SK-N-SH (cell line): ENCODE measurements at regions not wholly inside any gene's neighbourhood (a gene's known extent, or its start where the extent isn't known, plus 50 kb on each side); places are given as distances from the start of the nearest gene placed in this dataset.

Experiments used
- CTCF ChIA-PET: fragments of 300-600, 350-600 bp; formaldehyde crosslinking; extraction: SDS; loops from one replicate; lab custom pipeline; 2021; lab: Yijun Ruan, JAX
- POLR2A ChIA-PET: fragments of 350-600 bp; sonication (Branson Sonifier 250); formaldehyde crosslinking; extraction: SDS; loops from one replicate; lab custom pipeline; 2020; ENCODE audit warnings: antibody characterized with exemption, inconsistent platforms; lab: Yijun Ruan, JAX
- DNase-seq: peaks from one replicate; pipeline ENCODE4 v3.0.0; 2012
- H2AFZ ChIP-seq: fragments of 200-600 bp; sonication (generic); 2 replicates; pipeline ENCODE4 v1.8.1; 2016; ENCODE audit warnings: antibody characterized with exemption, mild to moderate bottlenecking, low read depth
- H3F3A ChIP-seq: fragments of 200-600 bp; sonication (generic); replicated peaks from 2 replicates; pipeline ENCODE3; 2016; ENCODE audit warnings: antibody characterized with exemption, mild to moderate bottlenecking; ENCODE audit not compliant: insufficient read depth
- H3K27ac ChIP-seq, 2 experiments: fragments of 200-500 bp in 1 of 2; fragments of 200-600 bp in 1 of 2; sonication (Bioruptor generic) in 1 of 2; sonication (generic), shearing (Covaris generic) in 1 of 2; 2 replicates each; pipeline versions ENCODE4 v1.5.1 to v1.6.1; 2014 to 2016; ENCODE audit warnings: low read depth in 2 of 2, inconsistent platforms in 1 of 2, low read length in 1 of 2, mild to moderate bottlenecking in 1 of 2, mixed read lengths in 1 of 2
- H3K27me3 ChIP-seq: fragments of 200-600 bp; sonication (generic), shearing (Covaris generic); 2 replicates; pipeline ENCODE4 v1.6.1; 2016; ENCODE audit warnings: mixed run types; ENCODE audit not compliant: insufficient read depth
- H3K36me3 ChIP-seq, 2 experiments: fragments of 200-500 bp in 1 of 2; fragments of 200-600 bp in 1 of 2; sonication (Bioruptor generic) in 1 of 2; sonication (generic) in 1 of 2; replicated peaks in 1 of 2; 2 replicates each; pipeline versions ENCODE3 to v1.5.1; 2014 to 2016; ENCODE audit warnings: low read length in 1 of 2, mild to moderate bottlenecking in 1 of 2; ENCODE audit not compliant: insufficient read depth in 2 of 2, control insufficient read depth in 1 of 2
- H3K4me1 ChIP-seq, 2 experiments: fragments of 200-500 bp in 1 of 2; fragments of 200-600 bp in 1 of 2; sonication (Bioruptor generic) in 1 of 2; sonication (generic), shearing (Covaris generic) in 1 of 2; 2 replicates each; pipeline versions ENCODE4 v1.5.1 to v1.6.1; 2014 to 2016; ENCODE audit warnings: low read depth in 1 of 2, low read length in 1 of 2, mixed run types in 1 of 2; ENCODE audit not compliant: insufficient read depth in 2 of 2, control insufficient read depth in 1 of 2
- H3K4me2 ChIP-seq: fragments of 200-600 bp; sonication (generic), shearing (Covaris generic); 2 replicates; pipeline ENCODE4 v1.6.1; 2017; ENCODE audit warnings: mixed run types
- H3K4me3 ChIP-seq, 2 experiments: fragments of 200-500 bp in 1 of 2; fragments of 200-600 bp in 1 of 2; sonication (Bioruptor generic) in 1 of 2; sonication (generic), shearing (Covaris generic) in 1 of 2; 2 replicates each; pipeline versions ENCODE4 v1.5.1 to v1.8.1; 2014 to 2016; ENCODE audit warnings: low read depth in 2 of 2, inconsistent platforms in 1 of 2, low read length in 1 of 2, mild to moderate bottlenecking in 1 of 2, mixed read lengths in 1 of 2, moderate library complexity in 1 of 2
- H3K79me2 ChIP-seq: fragments of 200-600 bp; sonication (generic); 2 replicates; pipeline ENCODE4 v1.8.1; 2017; ENCODE audit warnings: mild to moderate bottlenecking; ENCODE audit not compliant: insufficient read depth
- H3K9ac ChIP-seq: fragments of 200-600 bp; sonication (generic); 2 replicates; pipeline ENCODE4 v1.6.1; 2017; ENCODE audit warnings: mixed run types
- H3K9me2 ChIP-seq: fragments of 200-600 bp; sonication (generic); 2 replicates; pipeline ENCODE4 v1.6.1; 2017; ENCODE audit warnings: mixed run types
- H3K9me3 ChIP-seq: fragments of 200-600 bp; sonication (generic); 2 replicates; pipeline ENCODE4 v1.6.1; 2017; ENCODE audit warnings: mixed run types, mild to moderate bottlenecking, moderate library complexity
- H4K20me1 ChIP-seq: fragments of 200-600 bp; sonication (generic); 2 replicates; pipeline ENCODE4 v1.6.1; 2017; ENCODE audit warnings: mild to moderate bottlenecking, mixed run types; ENCODE audit not compliant: insufficient read depth
- CHD2 ChIP-seq: fragments of 150-350 bp; IDR thresholded peaks from 2 replicates; pipeline ENCODE4 v1.6.1; 2018; ENCODE audit warnings: low read length; ENCODE audit not compliant: partially characterized antibody
- EP300 ChIP-seq, 2 experiments: IDR thresholded peaks; 2 replicates each; pipeline versions ENCODE4 v1.4.0 to v1.6.1; 2012; ENCODE audit warnings: borderline replicate concordance in 1 of 2, low read depth in 1 of 2, low read length in 1 of 2
- EZH2phosphoT487 ChIP-seq: fragments of 200-600 bp; sonication (generic); IDR thresholded peaks from 2 replicates; pipeline ENCODE4 v1.6.1; 2017; ENCODE audit warnings: low read depth, mixed run types, mild to moderate bottlenecking, antibody characterized with exemption, moderate library complexity, borderline replicate concordance
- FOXJ3 ChIP-seq: sonication (generic); formaldehyde crosslinking; IDR thresholded peaks from 2 replicates; pipeline ENCODE4 v1.5.1; 2020; ENCODE audit warnings: mild to moderate bottlenecking, missing genetic modification reagents
- GATA2 ChIP-seq: sonication (generic); formaldehyde crosslinking; IDR thresholded peaks from 2 replicates; pipeline ENCODE4 v1.5.0; 2020; ENCODE audit warnings: mild to moderate bottlenecking, missing genetic modification reagents
- JUND ChIP-seq: IDR thresholded peaks from 2 replicates; pipeline ENCODE4 v1.4.0; 2012
- MXI1 ChIP-seq: IDR thresholded peaks from 2 replicates; pipeline ENCODE4 v1.6.1; 2012; ENCODE audit warnings: mild to moderate bottlenecking, low read depth, low read length, improper control_type of control experiment
- NRF1 ChIP-seq: IDR thresholded peaks from 2 replicates; pipeline ENCODE4 v1.6.1; 2012; ENCODE audit warnings: low read depth, mild to moderate bottlenecking, low read length
- RAD21 ChIP-seq: IDR thresholded peaks from 2 replicates; pipeline ENCODE4 v1.6.1; 2012; ENCODE audit warnings: mild to moderate bottlenecking, low read length
- RCOR1 ChIP-seq: fragments of 150-350 bp; IDR thresholded peaks from 2 replicates; pipeline ENCODE4 v1.6.1; 2017; ENCODE audit warnings: antibody characterized with exemption, low read length
- RXRA ChIP-seq: IDR thresholded peaks from 2 replicates; pipeline ENCODE4 v1.4.0; 2012; ENCODE audit warnings: low read depth, mild to moderate bottlenecking, borderline replicate concordance
- SIN3A ChIP-seq: IDR thresholded peaks from 2 replicates; pipeline ENCODE4 v1.6.1; 2012; ENCODE audit warnings: low read depth, mild to moderate bottlenecking, low read length, moderate library complexity, borderline replicate concordance
- WGBS: methylation state at CpG from one replicate; pipeline ENCODE4 v1.1.6; 2017; ENCODE audit warnings: low lambda C conversion rate; 5-methylcytosine and 5-hydroxymethylcytosine counted together
- TF ChIP-seq, protein P1 (sequence below): IDR thresholded peaks from 2 replicates; pipeline ENCODE4 v1.4.0; 2012; ENCODE audit warnings: low read depth, borderline replicate concordance
- TF ChIP-seq, protein P2 (sequence below): fragments of 150-350 bp; IDR thresholded peaks from 2 replicates; pipeline ENCODE4 v1.6.1; 2016; ENCODE audit warnings: mild to moderate bottlenecking, low read depth, low read length
- TF ChIP-seq, protein P3 (sequence below): IDR thresholded peaks from 2 replicates; pipeline ENCODE4 v1.6.1; 2012; ENCODE audit warnings: mild to moderate bottlenecking, low read depth, low read length, moderate library complexity
- TF ChIP-seq, protein P4 (sequence below): IDR thresholded peaks from 2 replicates; pipeline ENCODE4; 2012

DNA sequence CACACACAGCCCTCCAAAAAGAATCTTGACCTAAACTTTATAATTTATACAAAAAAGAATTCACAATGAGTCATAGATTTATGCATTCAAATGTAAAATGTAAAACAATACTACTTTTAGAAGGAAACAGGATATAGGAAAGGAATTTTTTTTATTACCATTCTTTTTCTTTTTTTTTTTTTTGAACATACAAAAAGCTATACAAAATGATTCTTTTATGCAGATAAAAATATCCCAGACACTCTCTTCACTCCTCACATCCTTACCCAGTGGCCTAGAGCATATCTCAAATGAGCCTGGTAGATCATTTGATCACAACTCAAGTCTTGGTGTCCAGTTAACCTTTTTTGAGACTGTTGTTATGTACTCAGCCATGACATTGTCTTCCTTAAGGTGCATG is 307.3 kb upstream of the KLF3 start (continued):
- TF ChIP-seq, protein P1, sequence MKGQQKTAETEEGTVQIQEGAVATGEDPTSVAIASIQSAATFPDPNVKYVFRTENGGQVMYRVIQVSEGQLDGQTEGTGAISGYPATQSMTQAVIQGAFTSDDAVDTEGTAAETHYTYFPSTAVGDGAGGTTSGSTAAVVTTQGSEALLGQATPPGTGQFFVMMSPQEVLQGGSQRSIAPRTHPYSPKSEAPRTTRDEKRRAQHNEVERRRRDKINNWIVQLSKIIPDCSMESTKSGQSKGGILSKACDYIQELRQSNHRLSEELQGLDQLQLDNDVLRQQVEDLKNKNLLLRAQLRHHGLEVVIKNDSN = no peak
- no peak for TF ChIP-seq CHD2
- no peak for TF ChIP-seq NRF1
- no peak for TF ChIP-seq RXRA

DNA sequence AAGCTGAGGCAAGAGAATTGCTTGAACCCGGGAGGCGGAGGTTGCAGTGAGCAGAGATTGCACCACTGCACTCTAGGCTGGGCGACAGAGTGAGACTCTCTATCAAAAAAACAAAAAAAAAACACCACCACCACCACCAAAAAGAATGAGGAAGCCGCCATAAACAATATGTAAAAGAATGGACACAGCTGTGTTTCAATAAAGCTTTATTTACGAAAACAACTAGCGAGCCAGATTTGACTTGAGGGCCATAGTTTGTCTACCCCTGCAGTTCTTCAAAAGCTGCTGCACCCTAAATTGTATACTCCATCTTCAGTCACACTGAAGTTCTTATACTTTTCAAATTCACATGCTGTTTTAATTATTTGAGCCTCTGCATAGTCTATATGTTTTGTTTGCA is 306.5 kb upstream of the KLF3 start:
- H2AFZ ChIP-seq = no peak overlapping the region
- CTCF ChIA-PET = no interaction called here
- H3K4me3 ChIP-seq = no peak overlapping the region
- H3K4me2 ChIP-seq = no peak overlapping the region
- no peak for TF ChIP-seq JUND
- TF ChIP-seq, protein P2, sequence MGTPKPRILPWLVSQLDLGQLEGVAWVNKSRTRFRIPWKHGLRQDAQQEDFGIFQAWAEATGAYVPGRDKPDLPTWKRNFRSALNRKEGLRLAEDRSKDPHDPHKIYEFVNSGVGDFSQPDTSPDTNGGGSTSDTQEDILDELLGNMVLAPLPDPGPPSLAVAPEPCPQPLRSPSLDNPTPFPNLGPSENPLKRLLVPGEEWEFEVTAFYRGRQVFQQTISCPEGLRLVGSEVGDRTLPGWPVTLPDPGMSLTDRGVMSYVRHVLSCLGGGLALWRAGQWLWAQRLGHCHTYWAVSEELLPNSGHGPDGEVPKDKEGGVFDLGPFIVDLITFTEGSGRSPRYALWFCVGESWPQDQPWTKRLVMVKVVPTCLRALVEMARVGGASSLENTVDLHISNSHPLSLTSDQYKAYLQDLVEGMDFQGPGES = no peak
- no peak for TF ChIP-seq EZH2phosphoT487
- TF ChIP-seq MXI1 = no peak
- no peak for TF ChIP-seq CHD2
- no peak for TF ChIP-seq EP300 (IDR thresholded peaks at IDR 0.05; ENCODE audit: borderline replicate concordance in 1 of 2, low read depth in 1 of 2, low read length in 1 of 2)
- TF ChIP-seq, protein P3, sequence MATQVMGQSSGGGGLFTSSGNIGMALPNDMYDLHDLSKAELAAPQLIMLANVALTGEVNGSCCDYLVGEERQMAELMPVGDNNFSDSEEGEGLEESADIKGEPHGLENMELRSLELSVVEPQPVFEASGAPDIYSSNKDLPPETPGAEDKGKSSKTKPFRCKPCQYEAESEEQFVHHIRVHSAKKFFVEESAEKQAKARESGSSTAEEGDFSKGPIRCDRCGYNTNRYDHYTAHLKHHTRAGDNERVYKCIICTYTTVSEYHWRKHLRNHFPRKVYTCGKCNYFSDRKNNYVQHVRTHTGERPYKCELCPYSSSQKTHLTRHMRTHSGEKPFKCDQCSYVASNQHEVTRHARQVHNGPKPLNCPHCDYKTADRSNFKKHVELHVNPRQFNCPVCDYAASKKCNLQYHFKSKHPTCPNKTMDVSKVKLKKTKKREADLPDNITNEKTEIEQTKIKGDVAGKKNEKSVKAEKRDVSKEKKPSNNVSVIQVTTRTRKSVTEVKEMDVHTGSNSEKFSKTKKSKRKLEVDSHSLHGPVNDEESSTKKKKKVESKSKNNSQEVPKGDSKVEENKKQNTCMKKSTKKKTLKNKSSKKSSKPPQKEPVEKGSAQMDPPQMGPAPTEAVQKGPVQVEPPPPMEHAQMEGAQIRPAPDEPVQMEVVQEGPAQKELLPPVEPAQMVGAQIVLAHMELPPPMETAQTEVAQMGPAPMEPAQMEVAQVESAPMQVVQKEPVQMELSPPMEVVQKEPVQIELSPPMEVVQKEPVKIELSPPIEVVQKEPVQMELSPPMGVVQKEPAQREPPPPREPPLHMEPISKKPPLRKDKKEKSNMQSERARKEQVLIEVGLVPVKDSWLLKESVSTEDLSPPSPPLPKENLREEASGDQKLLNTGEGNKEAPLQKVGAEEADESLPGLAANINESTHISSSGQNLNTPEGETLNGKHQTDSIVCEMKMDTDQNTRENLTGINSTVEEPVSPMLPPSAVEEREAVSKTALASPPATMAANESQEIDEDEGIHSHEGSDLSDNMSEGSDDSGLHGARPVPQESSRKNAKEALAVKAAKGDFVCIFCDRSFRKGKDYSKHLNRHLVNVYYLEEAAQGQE = no peak
- POLR2A ChIA-PET = no interaction called here
- H3K9me2 ChIP-seq = no peaks in the 10 kb centered on the region
- 69% methylated on average over 6 of the region's 6 CpGs for WGBS
- no peaks in the 10 kb centered on the region for H3K36me3 ChIP-seq
- H3K4me1 ChIP-seq = no peaks in the 10 kb centered on the region
- no peak overlapping the region for H3K9ac ChIP-seq
- no peaks in the 10 kb centered on the region for H4K20me1 ChIP-seq
- H3K79me2 ChIP-seq = no peaks in the 10 kb centered on the region
- H3K27ac ChIP-seq = no peak overlapping the region
- H3F3A ChIP-seq = no peaks in the 10 kb centered on the region
- DNase-seq = no peak
- no peaks in the 10 kb centered on the region for H3K9me3 ChIP-seq
- no peaks in the 10 kb centered on the region for H3K27me3 ChIP-seq

DNA sequence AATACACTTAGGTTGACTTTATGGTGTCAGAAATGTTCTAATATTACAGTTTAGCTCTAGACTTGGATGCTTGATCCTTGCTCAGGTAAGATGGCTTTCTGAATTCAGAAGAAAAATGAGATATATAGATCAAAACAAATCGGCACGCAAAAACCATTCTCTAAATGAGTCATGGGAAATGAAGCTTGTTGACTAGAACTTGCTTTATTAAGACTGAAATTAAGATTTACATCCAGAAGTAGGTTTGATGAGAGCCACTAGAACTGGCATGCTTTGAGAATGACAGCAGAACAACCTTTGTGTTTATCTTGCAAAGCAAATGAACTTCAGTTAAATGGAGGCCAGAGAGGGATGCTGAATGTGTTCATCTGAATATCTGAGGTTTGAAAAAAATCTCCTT is 304.9 kb upstream of the KLF3 start:
- H3K9me3 ChIP-seq = no peaks in the 10 kb centered on the region
- 81% methylated on average over 2 of the region's 2 CpGs for WGBS
- H3K4me3 ChIP-seq = no peak overlapping the region
- H3K79me2 ChIP-seq = no peaks in the 10 kb centered on the region
- no peaks in the 10 kb centered on the region for H4K20me1 ChIP-seq
- DNase-seq = no peak
- CTCF ChIA-PET = no interaction called here
- H2AFZ ChIP-seq = no peak overlapping the region
- POLR2A ChIA-PET = no interaction called here
- H3K36me3 ChIP-seq = no peaks in the 10 kb centered on the region
- no peak overlapping the region for H3K4me2 ChIP-seq
- no peaks in the 10 kb centered on the region for H3K27me3 ChIP-seq
- H3F3A ChIP-seq = no peaks in the 10 kb centered on the region
- H3K4me1 ChIP-seq = no peaks in the 10 kb centered on the region
- H3K9ac ChIP-seq = no peak overlapping the region
- TF ChIP-seq RCOR1 (no peak), FOXJ3 (CRISPR knock-in tag) (no peak), GATA2 (CRISPR knock-in tag) (no peak), RAD21 (no peak), EP300 (IDR thresholded peaks at IDR 0.05; ENCODE audit: borderline replicate concordance in 1 of 2, low read depth in 1 of 2, low read length in 1 of 2) (no peak), RXRA (no peak), SIN3A (no peak)
- TF ChIP-seq, protein P4, sequence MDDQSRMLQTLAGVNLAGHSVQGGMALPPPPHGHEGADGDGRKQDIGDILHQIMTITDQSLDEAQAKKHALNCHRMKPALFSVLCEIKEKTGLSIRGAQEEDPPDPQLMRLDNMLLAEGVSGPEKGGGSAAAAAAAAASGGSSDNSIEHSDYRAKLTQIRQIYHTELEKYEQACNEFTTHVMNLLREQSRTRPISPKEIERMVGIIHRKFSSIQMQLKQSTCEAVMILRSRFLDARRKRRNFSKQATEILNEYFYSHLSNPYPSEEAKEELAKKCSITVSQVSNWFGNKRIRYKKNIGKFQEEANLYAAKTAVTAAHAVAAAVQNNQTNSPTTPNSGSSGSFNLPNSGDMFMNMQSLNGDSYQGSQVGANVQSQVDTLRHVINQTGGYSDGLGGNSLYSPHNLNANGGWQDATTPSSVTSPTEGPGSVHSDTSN = no peak
- H3K27ac ChIP-seq = no peak overlapping the region
- H3K9me2 ChIP-seq = no peaks in the 10 kb centered on the region
